ENCODE measurements at regions not wholly inside any gene's neighbourhood (a gene's known extent, or its start where the extent isn't known, plus 50 kb on each side); places are given as distances from the start of the nearest gene placed in this dataset.

DNA sequence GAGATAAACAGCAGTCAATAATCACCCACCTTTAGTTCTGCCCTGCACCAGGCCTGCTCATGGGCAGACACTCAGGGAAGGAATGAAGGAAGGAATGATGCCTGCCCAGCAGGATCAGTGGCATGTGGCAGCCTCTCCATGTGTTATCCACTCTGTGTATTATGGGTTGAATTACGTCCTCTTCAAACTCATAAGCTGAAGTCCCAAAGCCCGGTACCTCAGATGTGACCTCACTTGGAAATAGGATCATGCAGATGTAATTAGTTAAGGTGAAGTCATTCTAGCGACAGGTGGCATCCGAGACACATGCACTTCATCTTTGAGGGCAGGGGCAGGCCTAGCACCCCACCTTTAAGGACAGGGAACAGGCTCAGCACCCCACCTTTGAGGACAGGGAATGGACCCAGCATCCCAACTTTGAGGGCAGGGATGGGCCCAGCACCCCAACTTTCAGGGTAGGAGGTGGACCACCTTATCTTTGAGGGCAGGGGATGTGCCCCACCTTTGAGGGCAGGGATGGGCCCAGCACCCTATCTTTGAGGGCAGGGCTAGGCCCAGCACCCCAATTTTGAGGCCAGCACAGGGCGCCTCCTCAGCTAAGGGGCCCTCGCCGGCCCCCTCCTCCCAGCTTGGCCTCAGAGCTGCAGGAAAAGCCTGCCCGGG is 127.6 kb downstream of the URI1 start:
- no peak for ATAC-seq
- no peaks in the 10 kb centered on the region for H3K9me3 ChIP-seq
- H3K27me3 ChIP-seq: no peaks in the 10 kb centered on the region
- H3K4me3 ChIP-seq: no peak overlapping the region
- H3K27ac ChIP-seq: no peak overlapping the region
- no peak for DNase-seq
- peaks cover 0 to 8% (median 0%) of the 10 kb centered on the region in 12 donors for H3K4me1 ChIP-seq
- H3K36me3 ChIP-seq: no peaks in the 10 kb centered on the region
- intact Hi-C loops (cut with DNase I): no loop called here
- WGBS, 4 donors: 52 to 66% (median 64%) methylated on average over 8 of the region's 8 CpGs
- no peak for TF ChIP-seq POLR2A (IDR thresholded peaks at IDR 0.05)
- TF ChIP-seq, protein P1, sequence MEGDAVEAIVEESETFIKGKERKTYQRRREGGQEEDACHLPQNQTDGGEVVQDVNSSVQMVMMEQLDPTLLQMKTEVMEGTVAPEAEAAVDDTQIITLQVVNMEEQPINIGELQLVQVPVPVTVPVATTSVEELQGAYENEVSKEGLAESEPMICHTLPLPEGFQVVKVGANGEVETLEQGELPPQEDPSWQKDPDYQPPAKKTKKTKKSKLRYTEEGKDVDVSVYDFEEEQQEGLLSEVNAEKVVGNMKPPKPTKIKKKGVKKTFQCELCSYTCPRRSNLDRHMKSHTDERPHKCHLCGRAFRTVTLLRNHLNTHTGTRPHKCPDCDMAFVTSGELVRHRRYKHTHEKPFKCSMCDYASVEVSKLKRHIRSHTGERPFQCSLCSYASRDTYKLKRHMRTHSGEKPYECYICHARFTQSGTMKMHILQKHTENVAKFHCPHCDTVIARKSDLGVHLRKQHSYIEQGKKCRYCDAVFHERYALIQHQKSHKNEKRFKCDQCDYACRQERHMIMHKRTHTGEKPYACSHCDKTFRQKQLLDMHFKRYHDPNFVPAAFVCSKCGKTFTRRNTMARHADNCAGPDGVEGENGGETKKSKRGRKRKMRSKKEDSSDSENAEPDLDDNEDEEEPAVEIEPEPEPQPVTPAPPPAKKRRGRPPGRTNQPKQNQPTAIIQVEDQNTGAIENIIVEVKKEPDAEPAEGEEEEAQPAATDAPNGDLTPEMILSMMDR (IDR thresholded peaks at IDR 0.05): no peak

DNA sequence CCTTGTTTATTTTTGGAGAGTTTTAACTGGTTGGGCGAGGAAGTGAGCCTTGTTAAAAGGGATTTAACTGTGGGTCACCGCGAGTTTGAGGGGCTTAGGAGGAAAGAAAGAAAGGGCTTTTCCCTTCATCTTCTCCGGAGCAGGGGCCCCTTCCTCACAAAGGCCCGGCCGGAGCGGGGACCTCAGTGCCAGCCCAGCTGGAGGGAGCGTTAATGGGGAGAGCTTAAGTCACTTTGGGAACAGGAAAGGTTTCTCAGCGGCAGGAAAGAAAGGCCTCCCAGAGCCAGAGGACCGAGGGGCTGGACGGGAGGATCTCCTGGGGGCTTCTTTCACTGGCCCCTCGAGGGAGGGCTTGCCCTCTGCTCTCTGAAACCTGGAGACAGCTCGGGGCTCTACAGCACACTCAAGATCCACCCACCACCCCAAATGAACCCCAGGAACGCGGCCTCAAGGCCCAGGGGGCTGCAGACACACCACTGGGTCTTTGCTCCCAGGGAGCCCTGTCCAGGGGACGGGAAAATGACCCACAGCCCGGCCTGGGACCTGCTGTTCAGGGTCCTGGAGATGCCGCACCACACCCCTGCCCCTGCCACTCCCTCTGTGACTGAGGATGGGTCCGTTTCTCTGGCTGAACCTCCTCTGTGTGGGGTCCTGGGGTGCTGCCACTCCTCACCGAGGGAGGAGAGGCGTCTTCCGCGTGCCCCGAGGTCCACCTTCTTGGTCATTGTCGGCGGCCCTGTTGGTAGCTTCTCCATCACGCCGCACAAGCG is 128.3 kb downstream of the URI1 start:
- H3K27me3 ChIP-seq: no peaks in the 10 kb centered on the region
- WGBS, 4 donors: 62 to 70% (median 68%) methylated on average over 26 to 29 of the region's 29 CpGs
- no peak overlapping the region for H3K27ac ChIP-seq
- ATAC-seq (no peak), DNase-seq (peak in 1 of 5 donors; percentile 15)
- no peaks in the 10 kb centered on the region for H3K36me3 ChIP-seq
- no peaks in the 10 kb centered on the region for H3K9me3 ChIP-seq
- intact Hi-C loops (cut with DNase I): no loop called here
- TF ChIP-seq, protein P1 (IDR thresholded peaks at IDR 0.05): no peak
- TF ChIP-seq POLR2A (IDR thresholded peaks at IDR 0.05): no peak
- no peak overlapping the region for H3K4me3 ChIP-seq
- peaks cover 0 to 8% (median 0%) of the 10 kb centered on the region in 12 donors for H3K4me1 ChIP-seq

DNA sequence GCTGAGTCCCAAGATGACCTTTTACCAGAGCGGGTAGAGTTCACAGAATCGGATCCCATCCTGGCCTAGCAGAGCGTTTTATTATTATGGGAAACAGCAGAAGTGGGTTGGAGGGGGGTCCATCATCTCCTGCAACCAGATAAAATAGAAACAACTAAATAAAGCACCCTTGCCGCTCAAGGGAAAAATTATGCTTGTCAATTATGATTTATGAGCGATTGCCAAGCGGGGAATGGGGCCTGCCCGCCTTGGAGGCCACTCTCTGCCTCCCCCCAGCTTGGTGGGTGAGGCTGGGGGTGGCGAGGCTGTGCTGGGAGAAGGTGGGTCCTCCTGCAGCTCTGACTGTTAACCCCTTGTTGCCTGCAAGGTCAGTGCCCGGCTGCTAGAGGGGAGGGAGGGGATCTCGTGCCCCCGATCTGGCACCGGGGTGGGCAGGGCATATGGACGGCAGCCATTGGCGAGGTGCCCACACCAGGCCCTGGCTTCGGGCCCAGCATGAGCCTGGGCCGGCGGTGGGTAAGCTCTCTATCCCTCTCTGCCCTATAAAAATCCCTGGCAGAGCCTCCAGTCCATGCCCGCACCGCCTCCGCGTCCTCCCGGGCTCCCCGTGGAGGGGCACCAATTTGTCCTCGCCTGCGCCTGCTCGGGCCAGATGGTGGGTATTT is 129.1 kb downstream of the URI1 start:
- TF ChIP-seq POLR2A (IDR thresholded peaks at IDR 0.05): no peak
- TF ChIP-seq, protein P1 (IDR thresholded peaks at IDR 0.05): no peak
- DNase-seq (peak in 4 of 5 donors; percentile 44 to 51 (median 46)), ATAC-seq (peak; percentile 74 to 80 (median 77))
- Histone ChIP-seq H3K4me3 (no peak overlapping the region), H3K27me3 (no peaks in the 10 kb centered on the region), H3K36me3 (no peaks in the 10 kb centered on the region), H3K4me1 (peaks cover 0 to 8% (median 0%) of the 10 kb centered on the region in 12 donors), H3K9me3 (no peaks in the 10 kb centered on the region), H3K27ac (no peak overlapping the region)
- intact Hi-C loops (cut with DNase I): no loop called here
- 58 to 62% (median 60%) methylated on average over 17 to 26 of the region's 26 CpGs for WGBS, 4 donors

DNA sequence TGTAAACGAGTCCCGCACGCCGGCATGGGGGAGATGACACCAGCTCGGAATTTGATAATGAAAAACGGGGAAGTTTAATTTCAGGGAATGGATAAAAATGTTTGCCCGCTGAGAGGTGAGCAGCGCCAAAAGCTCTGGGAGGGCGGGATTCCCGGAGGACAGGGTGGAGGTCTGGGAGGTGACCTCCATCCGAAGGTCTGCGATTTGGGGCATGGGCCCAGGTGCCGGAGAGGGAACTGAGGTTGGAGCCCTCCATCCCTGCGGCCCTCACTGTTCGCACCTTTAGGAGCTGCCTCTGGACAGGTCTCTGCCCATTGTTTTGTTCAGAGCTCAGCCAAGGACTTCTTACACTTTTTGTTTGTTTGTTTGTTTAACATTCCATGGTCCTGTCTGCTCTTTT is 129.8 kb downstream of the URI1 start:
- no peak for ATAC-seq
- Histone ChIP-seq H3K4me3 (no peak overlapping the region), H3K9me3 (no peaks in the 10 kb centered on the region), H3K36me3 (no peaks in the 10 kb centered on the region), H3K27ac (no peak overlapping the region), H3K4me1 (peaks cover 0 to 8% (median 0%) of the 10 kb centered on the region in 12 donors), H3K27me3 (no peaks in the 10 kb centered on the region)
- intact Hi-C loops (cut with DNase I): no loop called here
- TF ChIP-seq, protein P1 (IDR thresholded peaks at IDR 0.05): no peak
- TF ChIP-seq POLR2A (IDR thresholded peaks at IDR 0.05): no peak
- peak in 1 of 5 donors; percentile 18 for DNase-seq
- WGBS, 4 donors: 89 to 91% (median 90%) methylated on average over 15 of the region's 15 CpGs

Measured in heart left ventricle (tissue), 16 donors.